ENCODE measurements at regions not wholly inside any gene's neighbourhood (a gene's known extent, or its start where the extent isn't known, plus 50 kb on each side); places are given as distances from the start of the nearest gene placed in this dataset.
"Not testable (repeated sequence)": the region's sequence is repeated elsewhere in the genome, so short reads cannot be mapped to it uniquely, and the experiment has no call there.

GRCh38 chr3:68515237-68515636 lies 417.1 kb downstream of the TAFA4 start:
- Histone ChIP-seq H3K27ac (ENCODE audit: low read length) (no peak overlapping the region), H2AFZ (ENCODE audit: low read depth, low read length) (no peak overlapping the region), H3K4me2 (ENCODE audit: insufficient read depth, low read length) (no peak overlapping the region), H3K9ac (ENCODE audit: low read depth, low read length) (no peak overlapping the region), H3K36me3 (ENCODE audit: insufficient read depth, low read length) (no peaks in the 10 kb centered on the region), H3K79me2 (ENCODE audit: insufficient read depth, low read length) (no peaks in the 10 kb centered on the region), H3K27me3 (ENCODE audit: insufficient read depth, low read length, poor library complexity) (no peaks in the 10 kb centered on the region), H3K4me3 (ENCODE audit: low read depth in 1 of 2, low read length in 2 of 2) (no peak overlapping the region), H4K20me1 (ENCODE audit: insufficient read depth, low read length) (no peaks in the 10 kb centered on the region), H3K9me3 (ENCODE audit: insufficient read depth, low read length, severe bottlenecking) (no peaks in the 10 kb centered on the region), H3K4me1 (ENCODE audit: insufficient read depth, low read length) (no peaks in the 10 kb centered on the region)
- TF ChIP-seq EZH2 (IDR thresholded peaks at IDR 0.05; ENCODE audit: borderline replicate concordance, low read depth, low read length, severe bottlenecking): no peak
- no peak for TF ChIP-seq CTCF (IDR thresholded peaks at IDR 0.05; ENCODE audit: borderline replicate concordance, extremely low read depth, low read length, poor library complexity, severe bottlenecking)
- ATAC-seq (ENCODE audit: insufficient read depth, low read depth) (no peak), DNase-seq (no peak)

GRCh38 chr3:68504201-68504600 lies 428.1 kb downstream of the TAFA4 start:
- Histone ChIP-seq H3K4me2 (ENCODE audit: insufficient read depth, low read length) (no peak overlapping the region), H3K79me2 (ENCODE audit: insufficient read depth, low read length) (no peaks in the 10 kb centered on the region), H3K4me3 (ENCODE audit: low read depth in 1 of 2, low read length in 2 of 2) (no peak overlapping the region), H3K27ac (ENCODE audit: low read length) (no peak overlapping the region), H4K20me1 (ENCODE audit: insufficient read depth, low read length) (no peaks in the 10 kb centered on the region), H2AFZ (ENCODE audit: low read depth, low read length) (no peak overlapping the region), H3K27me3 (ENCODE audit: insufficient read depth, low read length, poor library complexity) (peaks cover 3% of the 10 kb centered on the region), H3K9me3 (ENCODE audit: insufficient read depth, low read length, severe bottlenecking) (no peaks in the 10 kb centered on the region), H3K36me3 (ENCODE audit: insufficient read depth, low read length) (no peaks in the 10 kb centered on the region), H3K4me1 (ENCODE audit: insufficient read depth, low read length) (no peaks in the 10 kb centered on the region), H3K9ac (ENCODE audit: low read depth, low read length) (no peak overlapping the region)
- DNase-seq (no peak), ATAC-seq (ENCODE audit: insufficient read depth, low read depth) (no peak)
- TF ChIP-seq EZH2 (IDR thresholded peaks at IDR 0.05; ENCODE audit: borderline replicate concordance, low read depth, low read length, severe bottlenecking) (no peak), CTCF (IDR thresholded peaks at IDR 0.05; ENCODE audit: borderline replicate concordance, extremely low read depth, low read length, poor library complexity, severe bottlenecking) (no peak)

GRCh38 chr3:68485845-68486244 lies 446.5 kb downstream of the TAFA4 start:
- DNase-seq; ATAC-seq (ENCODE audit: insufficient read depth, low read depth); H3K4me2 ChIP-seq (ENCODE audit: insufficient read depth, low read length); H3K9ac ChIP-seq (ENCODE audit: low read depth, low read length); H3K27me3 ChIP-seq (ENCODE audit: insufficient read depth, low read length, poor library complexity); H3K36me3 ChIP-seq (ENCODE audit: insufficient read depth, low read length); H4K20me1 ChIP-seq (ENCODE audit: insufficient read depth, low read length); H3K4me1 ChIP-seq (ENCODE audit: insufficient read depth, low read length); H3K27ac ChIP-seq (ENCODE audit: low read length); H3K9me3 ChIP-seq (ENCODE audit: insufficient read depth, low read length, severe bottlenecking); H3K79me2 ChIP-seq (ENCODE audit: insufficient read depth, low read length); H2AFZ ChIP-seq (ENCODE audit: low read depth, low read length); H3K4me3 ChIP-seq (ENCODE audit: low read depth in 1 of 2, low read length in 2 of 2): not testable (repeated sequence)

GRCh38 chr3:68485051-68485450 lies 447.3 kb downstream of the TAFA4 start:
- TF ChIP-seq CTCF (IDR thresholded peaks at IDR 0.05; ENCODE audit: borderline replicate concordance, extremely low read depth, low read length, poor library complexity, severe bottlenecking): no peak
- TF ChIP-seq EZH2 (IDR thresholded peaks at IDR 0.05; ENCODE audit: borderline replicate concordance, low read depth, low read length, severe bottlenecking): no peak
- H3K27ac ChIP-seq (ENCODE audit: low read length): no peak overlapping the region
- H3K27me3 ChIP-seq (ENCODE audit: insufficient read depth, low read length, poor library complexity): peaks cover 3% of the 10 kb centered on the region
- ATAC-seq (ENCODE audit: insufficient read depth, low read depth) (no peak), DNase-seq (no peak)
- H3K79me2 ChIP-seq (ENCODE audit: insufficient read depth, low read length): no peaks in the 10 kb centered on the region
- H3K4me1 ChIP-seq (ENCODE audit: insufficient read depth, low read length): no peaks in the 10 kb centered on the region
- H4K20me1 ChIP-seq (ENCODE audit: insufficient read depth, low read length): no peaks in the 10 kb centered on the region
- no peak overlapping the region for H2AFZ ChIP-seq (ENCODE audit: low read depth, low read length)
- H3K4me2 ChIP-seq (ENCODE audit: insufficient read depth, low read length): no peak overlapping the region
- H3K9me3 ChIP-seq (ENCODE audit: insufficient read depth, low read length, severe bottlenecking): no peaks in the 10 kb centered on the region
- H3K4me3 ChIP-seq (ENCODE audit: low read depth in 1 of 2, low read length in 2 of 2): no peak overlapping the region
- H3K36me3 ChIP-seq (ENCODE audit: insufficient read depth, low read length): no peaks in the 10 kb centered on the region
- H3K9ac ChIP-seq (ENCODE audit: low read depth, low read length): no peak overlapping the region

Measured in DND-41 (cell line).